Astrocyte of the spinal cord (primary cell): ENCODE measurements at regions not wholly inside any gene's neighbourhood (a gene's known extent, or its start where the extent isn't known, plus 50 kb on each side); places are given as distances from the start of the nearest gene placed in this dataset.

Experiments used
- DNase-seq: peaks from one replicate; pipeline ENCODE4 v3.0.0; 2011; ENCODE audit warnings: low read depth, low spot score
- H3K4me3 ChIP-seq: 2 replicates; pipeline ENCODE4 v1.5.1; 2011; ENCODE audit warnings: low read depth, mild to moderate bottlenecking, low read length, moderate library complexity
- CTCF ChIP-seq: IDR thresholded peaks from 2 replicates; pipeline ENCODE4 v1.5.1; 2012; ENCODE audit warnings: low read depth, mild to moderate bottlenecking, low read length, inconsistent platforms
- in situ Hi-C: cut with HindIII; loops from 2 replicates; pipeline ENCODE4 v1.10.0; 2017; ENCODE audit warnings: low sequenced_read_pairs

DNA sequence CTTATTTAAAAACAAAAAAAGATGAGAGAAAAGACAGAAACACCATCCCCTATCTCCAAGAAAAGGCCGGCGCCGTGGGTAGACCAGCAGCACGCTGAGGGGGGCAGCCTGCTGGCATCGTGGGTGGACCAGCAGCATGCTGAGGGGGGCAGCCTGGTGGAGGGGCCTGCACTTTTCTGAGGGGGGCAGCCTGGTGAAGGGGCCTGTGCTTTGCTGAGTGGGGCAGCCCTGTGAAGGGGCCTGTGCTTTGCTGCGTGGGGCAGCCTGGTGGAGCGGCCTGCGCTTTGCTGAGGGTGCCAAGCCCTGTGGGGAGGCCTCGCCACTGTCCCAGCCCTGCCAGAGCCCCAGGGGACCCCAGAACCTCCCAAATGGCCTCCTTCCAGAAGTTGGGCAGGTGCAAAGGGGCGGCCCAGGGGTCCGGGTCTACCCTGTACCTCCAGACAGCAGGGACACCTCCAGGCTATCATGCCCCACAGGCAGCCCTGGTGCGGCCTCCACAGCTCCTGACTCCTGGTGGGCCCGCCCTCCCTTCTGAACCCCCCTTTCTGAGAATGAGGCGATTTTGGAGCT lies 1185.7 kb downstream of the BRD1 start:
- TF ChIP-seq CTCF, result no peak
- no peak for DNase-seq
- H3K4me3 ChIP-seq, result no peak overlapping the region
- in situ Hi-C loops, result no loop called here

GRCh38 chr22:48640890-48641841 lies 1186.5 kb downstream of the BRD1 start:
- in situ Hi-C loops, result no loop called here
- no peak for TF ChIP-seq CTCF
- no peak overlapping the region for H3K4me3 ChIP-seq
- DNase-seq, result no peak

- no peak for TF ChIP-seq CTCF
- DNase-seq, result no peak
- in situ Hi-C loops, result no loop called here
- no peak overlapping the region for H3K4me3 ChIP-seq
These were observed 1187.6 kb downstream of the BRD1 start for GRCh38 chr22:48639896-48640748.

- in situ Hi-C loops, result no loop called here
- no peak for TF ChIP-seq CTCF
- DNase-seq, result no peak
- H3K4me3 ChIP-seq, result no peak overlapping the region
These were observed 1188.5 kb downstream of the BRD1 start for GRCh38 chr22:48639021-48639795.

DNA sequence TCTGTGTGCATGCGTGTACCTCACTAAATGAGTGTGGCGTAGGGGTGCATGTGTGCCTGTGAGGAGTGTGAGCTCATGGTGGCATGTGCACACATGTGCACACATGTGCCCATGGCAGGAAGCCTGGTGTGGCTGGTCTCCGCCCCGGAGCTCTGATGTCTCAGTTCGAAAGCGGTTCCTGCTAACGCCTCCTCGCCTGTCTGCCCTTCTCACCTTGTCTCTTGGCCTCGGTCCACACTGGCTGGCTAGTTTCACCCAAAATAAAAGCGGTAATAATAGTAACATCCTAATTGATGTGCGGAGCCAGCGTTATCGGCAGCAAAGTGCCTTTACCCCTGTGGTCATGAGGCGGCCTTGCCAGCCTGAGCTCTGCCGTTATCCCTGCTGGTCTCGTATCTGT lies 1190.4 kb downstream of the BRD1 start:
- TF ChIP-seq CTCF, result no peak
- no peak overlapping the region for H3K4me3 ChIP-seq
- in situ Hi-C loops, result no loop called here
- DNase-seq, result no peak

GRCh38 chr22:48636746-48637145 lies 1190.9 kb downstream of the BRD1 start:
- no peak overlapping the region for H3K4me3 ChIP-seq
- in situ Hi-C loops, result no loop called here
- no peak for TF ChIP-seq CTCF

More at GRCh38 chr22:48636746-48637145, 1190.9 kb downstream of the BRD1 start:
- no peak for DNase-seq
